ENCODE measurements at regions not wholly inside any gene's neighbourhood (a gene's known extent, or its start where the extent isn't known, plus 50 kb on each side); places are given as distances from the start of the nearest gene placed in this dataset.

DNA sequence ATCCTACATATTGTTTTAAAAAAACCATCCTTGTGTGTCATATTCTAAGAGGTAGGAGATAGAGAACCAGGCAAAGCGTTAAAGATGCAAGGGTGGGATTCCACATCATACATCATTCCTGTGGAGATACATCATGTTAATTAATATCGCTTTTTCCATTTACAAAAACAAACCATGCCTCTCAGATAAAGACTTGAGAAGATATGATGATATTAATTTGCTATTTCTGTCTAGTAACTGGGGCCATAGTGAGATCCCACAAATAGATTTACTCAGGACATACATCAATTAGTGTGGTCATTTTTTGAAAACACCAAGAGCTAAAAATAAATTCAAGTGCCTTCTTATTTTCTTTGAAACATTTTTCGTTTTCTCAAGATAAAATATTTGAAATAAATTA is 165.4 kb upstream of the TARS1 start:
- TF ChIP-seq, protein P1, sequence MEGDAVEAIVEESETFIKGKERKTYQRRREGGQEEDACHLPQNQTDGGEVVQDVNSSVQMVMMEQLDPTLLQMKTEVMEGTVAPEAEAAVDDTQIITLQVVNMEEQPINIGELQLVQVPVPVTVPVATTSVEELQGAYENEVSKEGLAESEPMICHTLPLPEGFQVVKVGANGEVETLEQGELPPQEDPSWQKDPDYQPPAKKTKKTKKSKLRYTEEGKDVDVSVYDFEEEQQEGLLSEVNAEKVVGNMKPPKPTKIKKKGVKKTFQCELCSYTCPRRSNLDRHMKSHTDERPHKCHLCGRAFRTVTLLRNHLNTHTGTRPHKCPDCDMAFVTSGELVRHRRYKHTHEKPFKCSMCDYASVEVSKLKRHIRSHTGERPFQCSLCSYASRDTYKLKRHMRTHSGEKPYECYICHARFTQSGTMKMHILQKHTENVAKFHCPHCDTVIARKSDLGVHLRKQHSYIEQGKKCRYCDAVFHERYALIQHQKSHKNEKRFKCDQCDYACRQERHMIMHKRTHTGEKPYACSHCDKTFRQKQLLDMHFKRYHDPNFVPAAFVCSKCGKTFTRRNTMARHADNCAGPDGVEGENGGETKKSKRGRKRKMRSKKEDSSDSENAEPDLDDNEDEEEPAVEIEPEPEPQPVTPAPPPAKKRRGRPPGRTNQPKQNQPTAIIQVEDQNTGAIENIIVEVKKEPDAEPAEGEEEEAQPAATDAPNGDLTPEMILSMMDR (conservative IDR thresholded peaks at IDR 0.05; ENCODE audit: low read depth, low read length), result no peak
- no peak for TF ChIP-seq EZH2phosphoT487 (IDR thresholded peaks at IDR 0.05; ENCODE audit: borderline replicate concordance, low read length)
- TF ChIP-seq EZH2 (IDR thresholded peaks at IDR 0.05; ENCODE audit: low read length, unreplicated experiment), result no peak

Data from PC-3 (cell line).